ENCODE measurements at regions not wholly inside any gene's neighbourhood (a gene's known extent, or its start where the extent isn't known, plus 50 kb on each side); places are given as distances from the start of the nearest gene placed in this dataset.

- no peak for TF ChIP-seq POLR2AphosphoS5 (IDR thresholded peaks at IDR 0.05; ENCODE audit: borderline replicate concordance, low read depth, low read length)
- no peak for TF ChIP-seq FOXP2 (optimal IDR thresholded peaks at IDR 0.05; ENCODE audit: control extremely low read depth, extremely low read length, insufficient read depth)
- TF ChIP-seq EZH2 (IDR thresholded peaks at IDR 0.05): no peak
These were observed 636.9 kb downstream of the QKI start for GRCh38 chr6:164051427-164051826.
